ENCODE measurements at regions not wholly inside any gene's neighbourhood (a gene's known extent, or its start where the extent isn't known, plus 50 kb on each side); places are given as distances from the start of the nearest gene placed in this dataset.

GRCh38 chr14:106174206-106174605, 647.8 kb downstream of the TMEM121 start:
- no peak overlapping the region for H4K8ac ChIP-seq (ENCODE audit: extremely low read depth, insufficient read depth, low read length)
- H3K4ac ChIP-seq (replicated peaks; ENCODE audit: insufficient read length, low read depth, low read length) = no peak overlapping the region
- no peaks in the 10 kb centered on the region for H3K4me1 ChIP-seq (replicated peaks in 1 of 4; ENCODE audit: control insufficient read depth in 3 of 4, insufficient read depth in 4 of 4, low read length in 3 of 4)
- H2BK120ac ChIP-seq (replicated peaks; ENCODE audit: low read depth, low read length) = no peak overlapping the region
- H2BK5ac ChIP-seq (ENCODE audit: low read depth, low read length) = no peak overlapping the region
- no peaks in the 10 kb centered on the region for H3K79me2 ChIP-seq (ENCODE audit: control insufficient read depth in 1 of 2, insufficient read depth in 2 of 2, low read length in 2 of 2)
- H3K4me3 ChIP-seq (ENCODE audit: extremely low read depth in 1 of 4, insufficient read depth in 2 of 4, low read depth in 3 of 4, low read length in 4 of 4) = no peak overlapping the region
- no peak overlapping the region for H4K91ac ChIP-seq (replicated peaks; ENCODE audit: insufficient read length, low read length)
- H3K9ac ChIP-seq (replicated peaks in 1 of 4; ENCODE audit: extremely low read depth in 1 of 4, low read depth in 3 of 4, low read length in 3 of 4) = no peak overlapping the region
- TF ChIP-seq MAX (IDR thresholded peaks at IDR 0.05) = no peak
- TF ChIP-seq RFX5 (IDR thresholded peaks at IDR 0.05; ENCODE audit: borderline replicate concordance, low read depth, low read length) = no peak
- TF ChIP-seq NRF1 (IDR thresholded peaks at IDR 0.05; ENCODE audit: low read depth, low read length) = no peak
- TF ChIP-seq RBBP5 (IDR thresholded peaks at IDR 0.05; ENCODE audit: borderline replicate concordance, low read depth, low read length) = no peak
- no peak for TF ChIP-seq SP2 (IDR thresholded peaks at IDR 0.05; ENCODE audit: low read length)
- no peak for TF ChIP-seq JUN (IDR thresholded peaks at IDR 0.05; ENCODE audit: low read depth, low read length)
- TF ChIP-seq USF2 (IDR thresholded peaks at IDR 0.05; ENCODE audit: low read length) = no peak
- no peak for TF ChIP-seq SP1 (IDR thresholded peaks at IDR 0.05; ENCODE audit: low read depth, low read length)
- TF ChIP-seq KDM5A (IDR thresholded peaks at IDR 0.05; ENCODE audit: low read length) = no peak
- TF ChIP-seq TAF1 (IDR thresholded peaks at IDR 0.05; ENCODE audit: low read depth, low read length) = no peak
- H2BK20ac ChIP-seq (ENCODE audit: low read length) = no peak overlapping the region
- H3K18ac ChIP-seq (ENCODE audit: extremely low read depth, low read length) = no peak overlapping the region
- CTCF ChIA-PET (ENCODE audit: partially characterized antibody) = no interaction called here
- POLR2A ChIA-PET (ENCODE audit: partially characterized antibody) = no interaction called here
- no peaks in the 10 kb centered on the region for H3K79me1 ChIP-seq (ENCODE audit: low read depth, low read length)
- H2AFZ ChIP-seq (ENCODE audit: low read length) = no peak overlapping the region
- peaks cover 36 to 52% of the 10 kb centered on the region in 2 experiments for H3K9me3 ChIP-seq (ENCODE audit: insufficient read depth in 2 of 2, low read depth in 1 of 2, low read length in 1 of 2)
- no peak overlapping the region for H2BK15ac ChIP-seq (ENCODE audit: low read length)
- no peak overlapping the region for H2AK5ac ChIP-seq (ENCODE audit: low read depth, low read length)
- H3K36me3 ChIP-seq (ENCODE audit: control insufficient read depth in 2 of 4, insufficient read depth in 4 of 4, low read length in 3 of 4) = no peaks in the 10 kb centered on the region
- H2BK12ac ChIP-seq (ENCODE audit: low read depth, low read length) = no peak overlapping the region
- H3K56ac ChIP-seq (replicated peaks; ENCODE audit: insufficient read length, low read depth, low read length) = no peak overlapping the region
- H3K4me2 ChIP-seq (ENCODE audit: insufficient read depth in 1 of 2, low read depth in 2 of 2, low read length in 2 of 2) = no peak overlapping the region
- H3K14ac ChIP-seq (ENCODE audit: insufficient read length) = no peak overlapping the region
- no peak overlapping the region for H3K23ac ChIP-seq (ENCODE audit: insufficient read length)
- WGBS, 2 experiments (ENCODE audit: extremely low coverage in 1 of 2, insufficient coverage in 1 of 2, insufficient read length in 1 of 2, insufficient replicate concordance in 2 of 2, low coverage in 1 of 2, low lambda C conversion rate in 2 of 2, missing lambda C conversion rate in 1 of 2) = 63% methylated on average over 7 of the region's 7 CpGs; no CpG with 5 or more reads in 1 of the 2 experiments
- H4K5ac ChIP-seq (ENCODE audit: insufficient read length, low read depth, low read length) = no peak overlapping the region
- no peak for FAIRE-seq
- H3K27ac ChIP-seq (ENCODE audit: low read depth, low read length) = no peak overlapping the region
- H3K23me2 ChIP-seq (ENCODE audit: low read depth, low read length) = no peaks in the 10 kb centered on the region
- DNase-seq (ENCODE audit: low read depth in 1 of 2, low spot score in 2 of 2) = no peak
- no peaks in the 10 kb centered on the region for H3K27me3 ChIP-seq (replicated peaks in 1 of 4; ENCODE audit: control insufficient read depth in 3 of 4, extremely low read depth in 1 of 4, insufficient read depth in 3 of 4, low read length in 3 of 4)
- no peaks in the 10 kb centered on the region for H4K20me1 ChIP-seq (replicated peaks in 1 of 2; ENCODE audit: control insufficient read depth in 1 of 2, insufficient read depth in 2 of 2, low read length in 2 of 2)

Data from H1 (cell line).